Psoas muscle (tissue), 7 donors: ENCODE measurements at regions not wholly inside any gene's neighbourhood (a gene's known extent, or its start where the extent isn't known, plus 50 kb on each side); places are given as distances from the start of the nearest gene placed in this dataset.

ENCODE experiments used
- ATAC-seq, 4 donors: fragments of 200-7000 bp; cut with Tn5 transposase; one replicate each; pipeline ENCODE4 v1.9.1; 2020; ENCODE audit warnings: moderate library complexity in 3 of 4, mild to moderate bottlenecking in 2 of 4
- DNase-seq, 2 donors: peaks; one replicate each; pipeline ENCODE4 v3.0.0-alpha.2; 2020
- H3K27ac ChIP-seq: fragments of 200-600 bp; one replicate; pipeline ENCODE4 v1.8.0; 2022
- H3K27me3 ChIP-seq, 3 donors: fragments of 200-600 bp in 1 of 3; one replicate each; pipeline versions ENCODE4 v1.6.1 to v1.8.0; 2013 to 2022; ENCODE audit warnings: low read length in 2 of 3, mild to moderate bottlenecking in 2 of 3, moderate library complexity in 1 of 3; ENCODE audit not compliant: insufficient read depth in 3 of 3
- H3K36me3 ChIP-seq, 2 donors: fragments of 200-600 bp in 1 of 2; one replicate each; pipeline versions ENCODE4 v1.6.1 to v1.8.0; 2013 to 2022; ENCODE audit warnings: low read depth in 1 of 2, mild to moderate bottlenecking in 1 of 2, moderate library complexity in 1 of 2; ENCODE audit not compliant: insufficient read depth in 1 of 2
- H3K4me1 ChIP-seq: fragments of 200-600 bp; one replicate; pipeline ENCODE4 v1.8.0; 2022
- H3K4me3 ChIP-seq: fragments of 200-600 bp; one replicate; pipeline ENCODE4 v1.8.0; 2022; ENCODE audit warnings: mild to moderate bottlenecking
- H3K9me3 ChIP-seq: fragments of 200-600 bp; one replicate; pipeline ENCODE4 v1.8.0; 2022
- WGBS, 3 donors: extraction: QIAGEN DNeasy Blood & Tissue Kit; methylation state at CpG; one replicate each; pipeline versions ENCODE4 v1.1.6 to v1.1.7; 2013; 5-methylcytosine and 5-hydroxymethylcytosine counted together
- intact Hi-C, 2 donors: fragments of 100-400 bp; cut with DNase I; formaldehyde crosslinking; loops; one replicate each; pipeline versions ENCODE4 v1.11.0 to v1.14.2; 2022
- TF ChIP-seq, protein P1 (sequence below): fragments of 200-600 bp; IDR thresholded peaks from one replicate; pipeline ENCODE4 v1.8.0; 2022; ENCODE audit warnings: antibody characterized with exemption
- donor health status: healthy with polysubstance abuse.
- donor health status: DM: no; HTN: no; CAD: no; lungs with moderate emphysema.
- donor health status: Bipolar disorder and iron deficiency.
- donor health status: healthy.
- donor health status: DM: yes; HTN: yes; CAD: no.
- donor health status: DM: no; HTN: no; CAD: no.
- donor health status: DM: yes; HTN: yes; CAD: no.

DNA sequence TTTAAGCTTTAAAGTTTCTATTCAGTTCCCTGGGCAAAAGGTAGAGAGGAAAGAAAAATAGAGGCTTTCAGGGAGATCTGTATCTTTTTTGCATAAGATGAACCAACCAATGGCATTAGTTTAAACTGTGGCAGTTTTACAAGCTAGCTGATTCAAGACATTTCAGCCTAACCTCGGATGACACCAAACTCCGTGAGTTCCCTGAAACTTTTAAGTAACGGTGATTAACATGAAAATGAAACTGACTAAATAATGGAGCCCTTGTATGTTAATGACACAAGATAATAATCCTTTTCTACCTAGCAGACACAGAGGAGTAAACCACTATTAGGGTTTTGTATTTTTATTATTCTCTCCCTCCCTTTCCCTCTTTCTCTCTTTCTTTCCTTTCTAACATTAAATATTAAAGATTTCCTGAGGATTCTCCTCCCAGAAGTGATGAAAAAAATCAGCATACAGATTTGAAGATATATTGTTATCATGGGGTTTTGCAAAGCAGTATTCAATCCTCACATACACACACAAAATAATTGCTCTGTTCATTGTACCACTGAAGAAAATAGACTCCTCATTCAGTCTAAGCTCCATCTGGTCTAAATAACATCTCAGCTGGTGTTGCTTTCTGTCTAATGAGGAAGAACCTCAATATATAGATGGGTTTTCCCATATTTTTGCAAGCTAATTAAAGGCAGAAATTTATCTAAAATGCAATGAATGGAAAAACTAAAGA, 483.8 kb downstream of the NOVA1 start:
- H3K27ac ChIP-seq = no peak overlapping the region
- intact Hi-C loops = no loop called here
- H3K9me3 ChIP-seq = no peaks in the 10 kb centered on the region
- H3K4me1 ChIP-seq = no peaks in the 10 kb centered on the region
- H3K27me3 ChIP-seq = no peaks in the 10 kb centered on the region
- no peak overlapping the region for H3K4me3 ChIP-seq
- DNase-seq = no peak
- ATAC-seq = no peak
- TF ChIP-seq, protein P1, sequence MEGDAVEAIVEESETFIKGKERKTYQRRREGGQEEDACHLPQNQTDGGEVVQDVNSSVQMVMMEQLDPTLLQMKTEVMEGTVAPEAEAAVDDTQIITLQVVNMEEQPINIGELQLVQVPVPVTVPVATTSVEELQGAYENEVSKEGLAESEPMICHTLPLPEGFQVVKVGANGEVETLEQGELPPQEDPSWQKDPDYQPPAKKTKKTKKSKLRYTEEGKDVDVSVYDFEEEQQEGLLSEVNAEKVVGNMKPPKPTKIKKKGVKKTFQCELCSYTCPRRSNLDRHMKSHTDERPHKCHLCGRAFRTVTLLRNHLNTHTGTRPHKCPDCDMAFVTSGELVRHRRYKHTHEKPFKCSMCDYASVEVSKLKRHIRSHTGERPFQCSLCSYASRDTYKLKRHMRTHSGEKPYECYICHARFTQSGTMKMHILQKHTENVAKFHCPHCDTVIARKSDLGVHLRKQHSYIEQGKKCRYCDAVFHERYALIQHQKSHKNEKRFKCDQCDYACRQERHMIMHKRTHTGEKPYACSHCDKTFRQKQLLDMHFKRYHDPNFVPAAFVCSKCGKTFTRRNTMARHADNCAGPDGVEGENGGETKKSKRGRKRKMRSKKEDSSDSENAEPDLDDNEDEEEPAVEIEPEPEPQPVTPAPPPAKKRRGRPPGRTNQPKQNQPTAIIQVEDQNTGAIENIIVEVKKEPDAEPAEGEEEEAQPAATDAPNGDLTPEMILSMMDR = no peak
- H3K36me3 ChIP-seq = no peaks in the 10 kb centered on the region
- 14 to 39% (median 27%) methylated on average over 3 of the region's 3 CpGs for WGBS, 3 donors

DNA sequence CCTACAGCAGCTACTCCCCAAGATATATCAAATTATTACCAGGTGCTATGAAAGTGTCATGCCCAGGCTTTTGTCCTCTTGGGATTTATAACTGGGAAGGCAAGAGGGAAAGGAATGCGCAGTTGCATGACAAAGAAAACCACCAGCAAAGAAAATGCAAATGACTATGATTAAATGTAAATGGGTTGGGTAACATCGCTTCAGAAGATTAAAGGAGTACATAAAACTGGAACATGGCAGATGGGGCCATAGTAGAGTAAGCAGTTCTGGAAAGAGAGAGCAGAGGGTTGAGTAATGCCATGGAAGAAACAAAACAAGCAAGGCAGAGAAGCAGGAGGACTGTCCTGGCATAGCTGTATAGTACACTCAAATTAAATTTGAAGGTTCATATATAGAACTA, 493.1 kb downstream of the NOVA1 start:
- 76 to 89% (median 87%) methylated on average over 2 of the region's 2 CpGs for WGBS, 3 donors
- ATAC-seq = no peak
- intact Hi-C loops = no loop called here
- Histone ChIP-seq H3K36me3 (no peaks in the 10 kb centered on the region), H3K4me1 (no peaks in the 10 kb centered on the region), H3K4me3 (no peak overlapping the region), H3K9me3 (no peaks in the 10 kb centered on the region), H3K27me3 (no peaks in the 10 kb centered on the region), H3K27ac (no peak overlapping the region)
- DNase-seq = no peak
- TF ChIP-seq, protein P1 = no peak

DNA sequence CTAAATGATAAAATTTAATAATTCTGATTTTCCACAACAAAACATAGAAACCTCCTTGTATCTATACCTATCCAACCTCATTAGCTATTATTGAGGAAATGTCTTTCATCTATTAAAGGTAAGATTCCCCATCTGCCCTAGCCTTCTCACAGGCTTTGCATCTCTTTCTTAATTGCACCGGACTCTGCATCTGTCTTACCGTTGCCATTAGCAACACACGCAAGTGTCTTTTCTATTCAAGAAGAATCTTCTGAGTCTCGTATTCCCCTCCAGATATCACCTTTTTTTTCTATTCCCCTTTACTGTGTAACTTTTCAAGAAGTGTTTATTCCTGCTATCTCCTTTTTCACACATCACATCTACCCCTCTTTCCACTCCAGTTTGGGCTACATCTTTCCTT, 500.0 kb downstream of the NOVA1 start:
- no peak for ATAC-seq
- intact Hi-C loops = no loop called here
- TF ChIP-seq, protein P1 = no peak
- H3K27ac ChIP-seq = no peak overlapping the region
- WGBS, 3 donors = 62 to 79% (median 63%) methylated on average over 4 of the region's 4 CpGs
- no peaks in the 10 kb centered on the region for H3K9me3 ChIP-seq
- no peaks in the 10 kb centered on the region for H3K36me3 ChIP-seq
- no peak overlapping the region for H3K4me3 ChIP-seq
- H3K27me3 ChIP-seq = no peaks in the 10 kb centered on the region
- no peak for DNase-seq
- H3K4me1 ChIP-seq = no peaks in the 10 kb centered on the region

DNA sequence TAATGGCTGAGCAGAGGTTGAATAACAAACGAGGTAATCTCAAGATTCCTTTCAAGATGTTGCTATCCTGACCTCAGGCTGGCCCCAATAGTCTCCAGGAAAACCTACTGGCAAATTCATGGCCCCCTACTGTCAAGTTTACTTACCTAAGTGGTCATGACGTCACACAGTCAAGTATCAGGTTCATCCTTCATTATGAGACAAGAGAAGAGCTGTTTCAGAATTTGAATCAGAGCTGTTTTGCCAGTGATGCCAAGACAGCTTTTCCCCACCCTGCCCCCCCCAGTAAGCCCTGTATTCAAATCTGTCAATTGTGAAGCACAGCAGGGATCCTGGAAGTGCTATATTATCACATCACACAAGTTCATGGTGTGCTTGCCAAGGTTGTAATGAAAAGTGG, 509.6 kb downstream of the NOVA1 start:
- no peak for ATAC-seq
- 12 to 24% (median 15%) methylated on average over 2 of the region's 2 CpGs for WGBS, 3 donors
- Histone ChIP-seq H3K36me3 (no peaks in the 10 kb centered on the region), H3K4me3 (no peak overlapping the region), H3K27me3 (no peaks in the 10 kb centered on the region), H3K9me3 (no peaks in the 10 kb centered on the region), H3K4me1 (no peaks in the 10 kb centered on the region), H3K27ac (no peak overlapping the region)
- no peak for DNase-seq
- intact Hi-C loops = no loop called here
- TF ChIP-seq, protein P1 = no peak

DNA sequence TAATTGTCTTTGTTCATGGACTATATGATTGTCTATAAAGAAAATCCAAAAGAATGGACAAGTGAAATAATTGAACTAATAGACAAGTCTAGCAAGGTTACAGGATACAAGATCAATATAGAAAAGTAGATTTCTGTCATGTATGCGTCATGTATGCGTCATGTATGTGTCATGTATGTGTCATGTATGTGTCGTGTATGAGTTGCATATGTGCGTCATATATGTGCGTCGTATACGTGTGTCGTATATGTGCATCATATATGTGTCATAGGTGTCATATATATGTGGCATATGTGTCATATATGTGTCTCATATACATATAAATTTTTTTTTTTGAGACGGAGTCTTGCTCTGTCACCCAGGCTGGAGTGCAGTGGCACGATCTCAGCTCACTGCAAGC, 516.8 kb downstream of the NOVA1 start:
- Histone ChIP-seq H3K27me3 (no peaks in the 10 kb centered on the region), H3K9me3 (no peaks in the 10 kb centered on the region), H3K4me3 (no peak overlapping the region), H3K4me1 (no peaks in the 10 kb centered on the region), H3K36me3 (no peaks in the 10 kb centered on the region), H3K27ac (no peak overlapping the region)
- DNase-seq (no peak), ATAC-seq (no peak)
- 82 to 91% (median 90%) methylated on average over 10 of the region's 10 CpGs for WGBS, 3 donors
- TF ChIP-seq, protein P1 = no peak
- intact Hi-C loops = no loop called here
